H1 (cell line): ENCODE measurements at regions not wholly inside any gene's neighbourhood (a gene's known extent, or its start where the extent isn't known, plus 50 kb on each side); places are given as distances from the start of the nearest gene placed in this dataset.

Source experiments
- CTCF ChIA-PET: fragments of 300-600 bp; sonication (Branson Sonifier 250); formaldehyde crosslinking; loops from one replicate; lab custom pipeline; 2021; ENCODE audit not compliant: partially characterized antibody; lab: Charles Lee
- POLR2A ChIA-PET: fragments of 300-600 bp; sonication (Branson Sonifier 250); formaldehyde crosslinking; loops from one replicate; lab custom pipeline; 2021; ENCODE audit warnings: inconsistent platforms; ENCODE audit not compliant: partially characterized antibody; lab: Charles Lee
- DNase-seq, 2 experiments: peaks; one replicate each; pipeline versions ENCODE4 v3.0.0 to v3.0.0-alpha.2; 2010 to 2022; ENCODE audit warnings: low spot score in 2 of 2, low read depth in 1 of 2, mixed read lengths in 1 of 2
- FAIRE-seq: peaks from 2 replicates; lab custom pipeline; 2011; peaks lifted over from hg19 to GRCh38; lab: Jason Lieb, UNC
- H2AFZ ChIP-seq: 2 replicates; pipeline ENCODE4 v1.8.1; 2012; ENCODE audit warnings: low read length, inconsistent platforms
- H2AK5ac ChIP-seq: 2 replicates; pipeline ENCODE4 v1.6.1; 2013; ENCODE audit warnings: low read depth, low read length
- H2BK120ac ChIP-seq: replicated peaks from 2 replicates; pipeline ENCODE3; 2013; ENCODE audit warnings: low read depth, low read length, inconsistent platforms
- H2BK12ac ChIP-seq: 2 replicates; pipeline ENCODE4 v1.6.1; 2013; ENCODE audit warnings: low read depth, low read length
- H2BK15ac ChIP-seq: 2 replicates; pipeline ENCODE4 v1.6.1; 2013; ENCODE audit warnings: low read length
- H2BK20ac ChIP-seq: 2 replicates; pipeline ENCODE4 v1.6.1; 2013; ENCODE audit warnings: low read length
- H2BK5ac ChIP-seq: 2 replicates; pipeline ENCODE4 v1.6.1; 2013; ENCODE audit warnings: low read depth, low read length
- H3K14ac ChIP-seq: 2 replicates; pipeline ENCODE4 v1.6.1; 2013; ENCODE audit warnings: inconsistent platforms; ENCODE audit not compliant: insufficient read length
- H3K18ac ChIP-seq: 2 replicates; pipeline ENCODE4 v1.6.1; 2013; ENCODE audit warnings: low read length; ENCODE audit errors: extremely low read depth
- H3K23ac ChIP-seq: 2 replicates; pipeline ENCODE4 v1.6.1; 2013; ENCODE audit warnings: inconsistent platforms; ENCODE audit not compliant: insufficient read length
- H3K23me2 ChIP-seq: 2 replicates; pipeline ENCODE4 v1.6.1; 2013; ENCODE audit warnings: low read depth, low read length
- H3K27ac ChIP-seq: 2 replicates; pipeline ENCODE4 v1.6.1; 2011; ENCODE audit warnings: low read depth, low read length, inconsistent platforms
- H3K27me3 ChIP-seq, 4 experiments: replicated peaks in 1 of 4; 1 replicate in 1 of 4; 2 replicates in 3 of 4; pipeline versions ENCODE4 v1.6.1 to v1.8.1; 2011 to 2013; ENCODE audit warnings: low read length in 3 of 4, mild to moderate bottlenecking in 3 of 4, inconsistent platforms in 2 of 4, mixed read lengths in 2 of 4, moderate library complexity in 1 of 4; ENCODE audit not compliant: control insufficient read depth in 3 of 4, insufficient read depth in 3 of 4; ENCODE audit errors: extremely low read depth in 1 of 4
- H3K36me3 ChIP-seq, 4 experiments: 2 replicates each; pipeline versions ENCODE4 v1.6.1 to v1.8.1; 2011 to 2013; ENCODE audit warnings: mild to moderate bottlenecking in 4 of 4, low read length in 3 of 4, moderate library complexity in 2 of 4, control low read depth in 1 of 4, inconsistent platforms in 1 of 4; ENCODE audit not compliant: insufficient read depth in 4 of 4, control insufficient read depth in 2 of 4
- H3K4ac ChIP-seq: replicated peaks from 2 replicates; pipeline ENCODE3; 2013; ENCODE audit warnings: low read length, low read depth, mixed read lengths, inconsistent platforms; ENCODE audit not compliant: insufficient read length
- H3K4me1 ChIP-seq, 4 experiments: replicated peaks in 1 of 4; 1 replicate in 1 of 4; 2 replicates in 3 of 4; pipeline versions ENCODE4 v1.6.1 to v1.8.1; 2011 to 2013; ENCODE audit warnings: low read length in 3 of 4, inconsistent platforms in 2 of 4, mixed read lengths in 1 of 4; ENCODE audit not compliant: insufficient read depth in 4 of 4, control insufficient read depth in 3 of 4
- H3K4me2 ChIP-seq, 2 experiments: 2 replicates each; pipeline versions ENCODE4 v1.6.1 to v1.8.1; 2011 to 2013; ENCODE audit warnings: low read depth in 2 of 2, low read length in 2 of 2, control low read depth in 1 of 2, inconsistent platforms in 1 of 2, mild to moderate bottlenecking in 1 of 2; ENCODE audit not compliant: insufficient read depth in 1 of 2
- H3K4me3 ChIP-seq, 4 experiments: fragments of 200-600, 300-600 bp in 1 of 4; sonication (generic), shearing (Covaris generic), sonication (Bioruptor Twin) in 1 of 4; 2 replicates each; pipeline versions ENCODE4 v1.5.1 to v1.8.1; 2011 to 2016; ENCODE audit warnings: low read length in 4 of 4, low read depth in 3 of 4, control low read depth in 2 of 4, inconsistent platforms in 2 of 4, mild to moderate bottlenecking in 2 of 4, mixed read lengths in 1 of 4, moderate library complexity in 1 of 4; ENCODE audit not compliant: insufficient read depth in 2 of 4; ENCODE audit errors: extremely low read depth in 1 of 4
- H3K56ac ChIP-seq: replicated peaks from 2 replicates; pipeline ENCODE3; 2013; ENCODE audit warnings: low read depth, mild to moderate bottlenecking, mixed read lengths, low read length, inconsistent platforms; ENCODE audit not compliant: insufficient read length
- H3K79me1 ChIP-seq: 2 replicates; pipeline ENCODE4 v1.6.1; 2013; ENCODE audit warnings: low read depth, low read length, control low read depth
- H3K79me2 ChIP-seq, 2 experiments: 2 replicates each; pipeline versions ENCODE4 v1.6.1 to v1.8.1; 2012 to 2013; ENCODE audit warnings: low read length in 2 of 2, mild to moderate bottlenecking in 2 of 2, inconsistent platforms in 1 of 2; ENCODE audit not compliant: insufficient read depth in 2 of 2, control insufficient read depth in 1 of 2
- H3K9ac ChIP-seq, 4 experiments: replicated peaks in 1 of 4; 1 replicate in 1 of 4; 2 replicates in 3 of 4; pipeline versions ENCODE4 v1.6.1 to v1.8.1; 2011 to 2013; ENCODE audit warnings: low read depth in 3 of 4, low read length in 3 of 4, control low read depth in 2 of 4, mild to moderate bottlenecking in 2 of 4, moderate library complexity in 2 of 4, inconsistent platforms in 1 of 4; ENCODE audit errors: extremely low read depth in 1 of 4
- H3K9me3 ChIP-seq, 2 experiments: 2 replicates each; pipeline versions ENCODE4 v1.6.1 to v1.8.1; 2012 to 2013; ENCODE audit warnings: mild to moderate bottlenecking in 2 of 2, moderate library complexity in 2 of 2, control low read depth in 1 of 2, inconsistent platforms in 1 of 2, low read depth in 1 of 2, low read length in 1 of 2, mixed read lengths in 1 of 2; ENCODE audit not compliant: insufficient read depth in 2 of 2
- H4K20me1 ChIP-seq, 2 experiments: replicated peaks in 1 of 2; 2 replicates each; pipeline versions ENCODE3 to v1.8.1; 2011 to 2013; ENCODE audit warnings: inconsistent platforms in 2 of 2, low read length in 2 of 2, mild to moderate bottlenecking in 1 of 2; ENCODE audit not compliant: insufficient read depth in 2 of 2, control insufficient read depth in 1 of 2
- H4K5ac ChIP-seq: 2 replicates; pipeline ENCODE4 v1.6.1; 2013; ENCODE audit warnings: low read length, low read depth, mixed read lengths, inconsistent platforms; ENCODE audit not compliant: insufficient read length
- H4K8ac ChIP-seq: 2 replicates; pipeline ENCODE4 v1.8.0; 2013; ENCODE audit warnings: mild to moderate bottlenecking, moderate library complexity, low read length, inconsistent platforms; ENCODE audit not compliant: insufficient read depth; ENCODE audit errors: extremely low read depth
- H4K91ac ChIP-seq: replicated peaks from 2 replicates; pipeline ENCODE3; 2013; ENCODE audit warnings: low read length, mixed read lengths, inconsistent platforms; ENCODE audit not compliant: insufficient read length
- BRCA1 ChIP-seq: IDR thresholded peaks from 2 replicates; pipeline ENCODE4 v1.6.1; 2012; ENCODE audit warnings: low read depth, low read length, improper control_type of control experiment
- CHD2 ChIP-seq: IDR thresholded peaks from 2 replicates; pipeline ENCODE4 v1.6.1; 2012; ENCODE audit warnings: low read length, improper control_type of control experiment
- EGR1 ChIP-seq: IDR thresholded peaks from 2 replicates; pipeline ENCODE4 v1.6.1; 2011; ENCODE audit warnings: low read depth, low read length, borderline replicate concordance
- FOSL1 ChIP-seq: IDR thresholded peaks from 2 replicates; pipeline ENCODE4 v1.6.1; 2011; ENCODE audit warnings: mild to moderate bottlenecking, low read depth, low read length, moderate library complexity; ENCODE audit not compliant: insufficient read depth
- GABPA ChIP-seq: IDR thresholded peaks from 2 replicates; pipeline ENCODE4 v1.6.1; 2011; ENCODE audit warnings: mild to moderate bottlenecking, low read length, moderate library complexity, borderline replicate concordance; ENCODE audit not compliant: insufficient read depth
- POLR2A ChIP-seq, 2 experiments: IDR thresholded peaks; 1 replicate in 1 of 2; 2 replicates in 1 of 2; pipeline ENCODE4 v1.6.1; 2011; ENCODE audit warnings: low read depth in 2 of 2, low read length in 2 of 2, mild to moderate bottlenecking in 2 of 2; ENCODE audit errors: control extremely low read depth in 1 of 2
- RNF2 ChIP-seq: fragments of 200-900, 300-1000 bp; sonication (generic); IDR thresholded peaks from 2 replicates; pipeline ENCODE4 v1.7.1; 2016; ENCODE audit warnings: borderline replicate concordance, low read depth, mild to moderate bottlenecking, antibody characterized with exemption, low read length; ENCODE audit not compliant: poor library complexity, severe bottlenecking; ENCODE audit errors: missing control alignments
- SIRT6 ChIP-seq: IDR thresholded peaks from one replicate; pipeline ENCODE4 v1.7.1; 2012; ENCODE audit warnings: low read length, inconsistent platforms
- SP1 ChIP-seq: IDR thresholded peaks from 2 replicates; pipeline ENCODE4 v1.6.1; 2011; ENCODE audit warnings: low read depth, low read length
- TAF1 ChIP-seq: IDR thresholded peaks from 2 replicates; pipeline ENCODE4 v1.6.1; 2011; ENCODE audit warnings: mild to moderate bottlenecking, low read depth, low read length
- TAF7 ChIP-seq: optimal IDR thresholded peaks from 2 replicates; pipeline ENCODE3; 2011; ENCODE audit warnings: low read depth, mild to moderate bottlenecking, inconsistent platforms, low read length, moderate library complexity, borderline replicate concordance
- TCF12 ChIP-seq: IDR thresholded peaks from 2 replicates; pipeline ENCODE4 v1.6.1; 2011; ENCODE audit warnings: low read depth, mild to moderate bottlenecking, low read length
- WGBS, 2 experiments: shearing (Covaris generic) in 1 of 2; methylation state at CpG; one replicate each; pipeline versions ENCODE4 v1.1.6 to v1.1.7; 2013 to 2015; ENCODE audit warnings: low lambda C conversion rate in 2 of 2, mixed read lengths in 2 of 2, inconsistent platforms in 1 of 2, low coverage in 1 of 2, missing lambda C conversion rate in 1 of 2; ENCODE audit not compliant: insufficient replicate concordance in 2 of 2, insufficient coverage in 1 of 2, insufficient read length in 1 of 2; ENCODE audit errors: extremely low coverage in 1 of 2, missing lambda C conversion rate in 1 of 2; 5-methylcytosine and 5-hydroxymethylcytosine counted together
- TF ChIP-seq, protein P1 (sequence below): IDR thresholded peaks from 2 replicates; pipeline ENCODE4 v1.6.1; 2012; ENCODE audit warnings: low read length, inconsistent platforms

DNA sequence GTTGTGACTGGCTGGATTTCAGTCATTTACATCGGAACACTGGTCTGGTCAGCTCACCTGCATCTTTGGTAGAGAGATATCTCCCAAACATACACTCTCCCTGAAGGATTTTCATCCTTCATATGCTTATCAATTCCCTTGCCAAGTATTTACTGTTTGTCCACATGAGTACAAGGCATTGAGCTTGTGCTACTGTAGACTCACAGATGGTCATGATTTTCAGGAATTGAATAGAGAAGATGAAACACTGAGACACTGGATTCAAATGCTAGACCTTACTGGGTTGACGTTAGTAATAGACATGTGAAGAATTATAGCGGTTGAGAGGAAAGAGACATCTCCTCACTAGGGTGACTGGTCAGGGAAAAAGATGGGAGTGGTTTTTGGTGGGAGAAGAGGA is 62.9 kb upstream of the ABL1 start:
- H3K9me3 ChIP-seq, result no peaks in the 10 kb centered on the region
- peaks cover 3 to 10% (median 4%) of the 10 kb centered on the region in 4 experiments; a peak in 6 of 7 replicates for H3K4me1 ChIP-seq
- 92% methylated on average over 3 of the region's 3 CpGs; no CpG with 5 or more reads in 1 of the 2 experiments for WGBS, 2 experiments
- no peak overlapping the region for H3K23ac ChIP-seq
- no peak overlapping the region for H2BK20ac ChIP-seq
- H4K5ac ChIP-seq, result no peak overlapping the region
- H2AK5ac ChIP-seq, result peak overlapping the region; percentile 49; the same call in 1 of the 2 replicates
- no peak overlapping the region for H3K18ac ChIP-seq
- H3K4ac ChIP-seq, result no peak overlapping the region
- H2BK12ac ChIP-seq, result no peak overlapping the region
- H4K20me1 ChIP-seq, result peaks cover 3% of the 10 kb centered on the region in 2 experiments
- no peaks in the 10 kb centered on the region for H3K36me3 ChIP-seq
- no peak overlapping the region for H2BK120ac ChIP-seq
- ChIA-PET POLR2A (interaction anchor here (1.0 kb wide), 1 partner anchor 48 kb away, joined by 3 read pairs; no protein-coding TSS in a partner anchor), CTCF (interaction anchor here (0.6 to 14.9 kb wide), 15 partner anchors 15 to 162 kb away, joined by 3 to 246 read pairs (median 6); no protein-coding TSS in a partner anchor)
- H4K91ac ChIP-seq, result no peak overlapping the region
- FAIRE-seq, result no peak
- H3K23me2 ChIP-seq, result no peaks in the 10 kb centered on the region; the same call in 1 of the 2 replicates
- H4K8ac ChIP-seq, result no peak overlapping the region
- no peak overlapping the region for H3K9ac ChIP-seq
- H2AFZ ChIP-seq, result no peak overlapping the region
- peaks cover 2% of the 10 kb centered on the region; the same call in 1 of the 2 replicates for H3K79me1 ChIP-seq
- H3K4me3 ChIP-seq, result no peak overlapping the region
- no peaks in the 10 kb centered on the region for H3K27me3 ChIP-seq
- no peak overlapping the region for H3K56ac ChIP-seq
- H2BK5ac ChIP-seq, result no peak overlapping the region
- no peak overlapping the region for H3K14ac ChIP-seq
- no peak for DNase-seq
- H3K79me2 ChIP-seq, result peaks cover 0 to 40% of the 10 kb centered on the region in 2 experiments; a peak in 3 of 4 replicates
- no peak overlapping the region for H3K27ac ChIP-seq
- no peak overlapping the region for H3K4me2 ChIP-seq
- H2BK15ac ChIP-seq, result no peak overlapping the region
- no peak for TF ChIP-seq BRCA1
- no peak for TF ChIP-seq TCF12
- TF ChIP-seq, protein P1, sequence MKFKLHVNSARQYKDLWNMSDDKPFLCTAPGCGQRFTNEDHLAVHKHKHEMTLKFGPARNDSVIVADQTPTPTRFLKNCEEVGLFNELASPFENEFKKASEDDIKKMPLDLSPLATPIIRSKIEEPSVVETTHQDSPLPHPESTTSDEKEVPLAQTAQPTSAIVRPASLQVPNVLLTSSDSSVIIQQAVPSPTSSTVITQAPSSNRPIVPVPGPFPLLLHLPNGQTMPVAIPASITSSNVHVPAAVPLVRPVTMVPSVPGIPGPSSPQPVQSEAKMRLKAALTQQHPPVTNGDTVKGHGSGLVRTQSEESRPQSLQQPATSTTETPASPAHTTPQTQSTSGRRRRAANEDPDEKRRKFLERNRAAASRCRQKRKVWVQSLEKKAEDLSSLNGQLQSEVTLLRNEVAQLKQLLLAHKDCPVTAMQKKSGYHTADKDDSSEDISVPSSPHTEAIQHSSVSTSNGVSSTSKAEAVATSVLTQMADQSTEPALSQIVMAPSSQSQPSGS, result no peak
- TF ChIP-seq FOSL1, result no peak
- TF ChIP-seq EGR1, result no peak
- no peak for TF ChIP-seq GABPA
- no peak for TF ChIP-seq RNF2
- no peak for TF ChIP-seq POLR2A (IDR thresholded peaks at IDR 0.05; ENCODE audit: control extremely low read depth in 1 of 2, low read depth in 2 of 2, low read length in 2 of 2)
- no peak for TF ChIP-seq SP1
- no peak for TF ChIP-seq TAF7
- TF ChIP-seq CHD2, result no peak
- no peak for TF ChIP-seq SIRT6
- TF ChIP-seq TAF1, result no peak
